HepG2 (cell line): ENCODE measurements at regions not wholly inside any gene's neighbourhood (a gene's known extent, or its start where the extent isn't known, plus 50 kb on each side); places are given as distances from the start of the nearest gene placed in this dataset.

Experiments used
- ATAC-seq: fragments of 200-7000 bp; cut with Tn5 transposase; 3 replicates; pipeline ENCODE4 v1.9.1; 2020; ENCODE audit warnings: mild to moderate bottlenecking, moderate library complexity
- BruUV-seq: library from RNA; stranded (reverse); fragments of 400-500 nt; replicated peaks from 2 replicates; lab custom pipeline; 2021; lab: Mats Ljungman, UMichigan
- CTCF ChIA-PET: fragments of 300-600 bp; formaldehyde crosslinking; extraction: SDS; loops from one replicate; lab custom pipeline; 2021; ENCODE audit warnings: low total read pairs, inconsistent platforms, low intra/inter-chr PET ratio; lab: Yijun Ruan, JAX
- POLR2A ChIA-PET: fragments of 350-600 bp; sonication (Branson Sonifier 250); formaldehyde crosslinking; loops from one replicate; lab custom pipeline; 2020; ENCODE audit warnings: antibody characterized with exemption, inconsistent platforms; lab: Yijun Ruan, JAX
- DNase-seq: peaks from one replicate; pipeline ENCODE4 v3.0.0-alpha.2; 2015; ENCODE audit warnings: low spot score
- FAIRE-seq: peaks from 3 replicates; lab custom pipeline; 2011; peaks lifted over from hg19 to GRCh38; lab: Jason Lieb, UNC
- H2AFZ ChIP-seq: one replicate; pipeline ENCODE4 v1.6.1; 2011; ENCODE audit warnings: low read length, inconsistent platforms
- H3K27ac ChIP-seq: fragments of 300-600 bp; 3 replicates; pipeline ENCODE4 v1.8.0; 2011; ENCODE audit warnings: mixed run types, mild to moderate bottlenecking, mixed read lengths, low read length, inconsistent platforms; ENCODE audit not compliant: insufficient read depth; ENCODE audit errors: extremely low read length
- H3K27me3 ChIP-seq, 2 experiments: fragments of 200-600 bp in 1 of 2; 2 replicates in 1 of 2; 3 replicates in 1 of 2; pipeline versions ENCODE4 v1.6.0 to v1.8.0; 2011; ENCODE audit warnings: low read length in 2 of 2, mild to moderate bottlenecking in 2 of 2, moderate library complexity in 2 of 2, inconsistent platforms in 1 of 2; ENCODE audit not compliant: insufficient read depth in 2 of 2, control insufficient read depth in 1 of 2
- H3K36me3 ChIP-seq, 2 experiments: fragments of 200-600 bp in 1 of 2; replicated peaks in 1 of 2; 2 replicates in 1 of 2; 3 replicates in 1 of 2; pipeline versions ENCODE4 v1.5.1 to v1.8.0; 2011; ENCODE audit warnings: low read length in 2 of 2, inconsistent platforms in 1 of 2; ENCODE audit not compliant: insufficient read depth in 2 of 2, control insufficient read depth in 1 of 2
- H3K4me1 ChIP-seq: 2 replicates; pipeline ENCODE4 v1.5.1; 2012; ENCODE audit warnings: low read length, inconsistent platforms; ENCODE audit not compliant: insufficient read depth
- H3K4me2 ChIP-seq: 2 replicates; pipeline ENCODE4 v1.6.0; 2011; ENCODE audit warnings: low read depth, low read length, inconsistent platforms
- H3K4me3 ChIP-seq, 3 experiments: fragments of 200-600 bp in 1 of 3; sonication (generic), shearing (Covaris generic) in 1 of 3; replicated peaks in 1 of 3; 2 replicates each; pipeline ENCODE4 v1.5.1; 2011 to 2016; ENCODE audit warnings: low read length in 3 of 3, inconsistent platforms in 2 of 3, low read depth in 2 of 3, mild to moderate bottlenecking in 2 of 3, control low read depth in 1 of 3, mixed read lengths in 1 of 3; ENCODE audit not compliant: insufficient read depth in 1 of 3
- H3K79me2 ChIP-seq: one replicate; pipeline ENCODE4 v1.6.1; 2011; ENCODE audit warnings: low read length, inconsistent platforms; ENCODE audit not compliant: insufficient read depth
- H3K9ac ChIP-seq: 2 replicates; pipeline ENCODE4 v1.6.0; 2011; ENCODE audit warnings: mild to moderate bottlenecking, low read depth, low read length, inconsistent platforms; ENCODE audit not compliant: insufficient read depth
- H3K9me3 ChIP-seq: 2 replicates; pipeline ENCODE4 v1.5.1; 2012; ENCODE audit warnings: mild to moderate bottlenecking, low read length
- H4K20me1 ChIP-seq: 2 replicates; pipeline ENCODE4 v1.6.0; 2011; ENCODE audit warnings: inconsistent platforms, mild to moderate bottlenecking, low read length, moderate library complexity; ENCODE audit not compliant: insufficient read depth
- ETV6 ChIP-seq: sonication (generic); formaldehyde crosslinking; conservative IDR thresholded peaks from 2 replicates; pipeline ENCODE4 v1.4.0; 2020; ENCODE audit warnings: missing genetic modification reagents
- NAIF1 ChIP-seq: sonication (generic); formaldehyde crosslinking; IDR thresholded peaks from 2 replicates; pipeline ENCODE4 v1.5.0; 2020; ENCODE audit warnings: mild to moderate bottlenecking, missing genetic modification reagents, borderline replicate concordance
- SPEN ChIP-seq: sonication (generic); formaldehyde crosslinking; IDR thresholded peaks from 2 replicates; pipeline ENCODE4 v1.5.1; 2020; ENCODE audit warnings: low read depth, mild to moderate bottlenecking, missing genetic modification reagents
- SSRP1 ChIP-seq: IDR thresholded peaks from 2 replicates; pipeline ENCODE4 v1.6.1; 2016; ENCODE audit warnings: control low read depth
- TFE3 ChIP-seq: IDR thresholded peaks from 2 replicates; pipeline ENCODE4 v1.6.1; 2016
- YEATS4 ChIP-seq: sonication (generic); formaldehyde crosslinking; IDR thresholded peaks from 2 replicates; pipeline ENCODE4 v1.4.0; 2020; ENCODE audit warnings: missing genetic modification reagents, borderline replicate concordance
- ZNF577 ChIP-seq: sonication (generic); formaldehyde crosslinking; IDR thresholded peaks from 2 replicates; pipeline ENCODE4 v1.4.0; 2020; ENCODE audit warnings: mild to moderate bottlenecking, low read depth, missing genetic modification reagents, borderline replicate concordance
- WGBS: methylation state at CpG from one replicate; pipeline ENCODE4 v1.1.6; 2017; ENCODE audit warnings: low lambda C conversion rate; 5-methylcytosine and 5-hydroxymethylcytosine counted together
- in situ Hi-C: cut with HindIII; loops from 2 replicates; pipeline ENCODE4 v1.10.0; 2017; ENCODE audit warnings: low pct_unique_long_range_greater_than_20kb; ENCODE audit not compliant: extremely low pct_ligation_motif_present
- intact Hi-C: fragments of 100-400 bp; cut with micrococcal nuclease; formaldehyde crosslinking; loops from one replicate; pipeline ENCODE4 v1.10.0; 2022; ENCODE audit not compliant: unreplicated experiment
- TF ChIP-seq, protein P1 (sequence below), 2 experiments: fragments of 450-650 bp in 1 of 2; sonication (generic) in 1 of 2; formaldehyde crosslinking in 1 of 2; IDR thresholded peaks; 2 replicates each; pipeline versions ENCODE4 v1.6.1 to v1.8.0; 2016 to 2022; ENCODE audit warnings: antibody characterized with exemption in 1 of 2, mild to moderate bottlenecking in 1 of 2, missing genetic modification reagents in 1 of 2

DNA sequence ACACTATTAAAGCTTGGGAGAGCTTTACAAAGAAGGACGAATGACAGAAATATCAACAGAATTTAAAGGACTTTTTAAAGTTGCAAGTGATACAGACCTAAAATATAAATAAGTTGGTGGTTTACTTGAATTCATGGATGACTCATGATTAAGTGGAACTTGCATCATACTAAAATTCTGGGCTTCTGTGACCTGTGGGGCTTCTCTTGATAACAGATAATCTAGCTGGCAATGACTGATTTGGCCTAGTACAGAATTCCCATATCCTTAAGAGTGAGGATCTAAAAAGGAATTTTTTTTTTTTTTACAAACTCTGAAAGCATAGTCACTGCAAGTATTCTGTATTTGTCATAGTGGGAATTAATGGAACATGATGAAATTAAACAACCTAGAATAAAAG is 543.7 kb upstream of the SGCD start:
- Histone ChIP-seq H2AFZ (no peak overlapping the region), H3K4me2 (no peak overlapping the region), H4K20me1 (no peaks in the 10 kb centered on the region), H3K9me3 (no peaks in the 10 kb centered on the region), H3K36me3 (no peaks in the 10 kb centered on the region), H3K79me2 (no peaks in the 10 kb centered on the region), H3K4me1 (no peaks in the 10 kb centered on the region), H3K27ac (no peak overlapping the region), H3K4me3 (no peak overlapping the region), H3K9ac (no peak overlapping the region), H3K27me3 (no peaks in the 10 kb centered on the region; a peak in 1 of 5 replicates)
- no peak for DNase-seq
- ChIA-PET CTCF (no interaction called here), POLR2A (no interaction called here)
- BruUV-seq: no TSS peak
- no peak for FAIRE-seq
- intact Hi-C loops: no loop called here
- no peak for ATAC-seq
- WGBS: 0% methylated on average over 1 of the region's 1 CpG
- in situ Hi-C loops: no loop called here
- no peak for TF ChIP-seq ZNF577 (CRISPR knock-in tag)
- TF ChIP-seq SPEN (CRISPR knock-in tag): no peak

GRCh38 chr5:155783791-155784190 is 543.2 kb upstream of the SGCD start:
- Histone ChIP-seq H3K27me3 (no peaks in the 10 kb centered on the region; a peak in 1 of 5 replicates), H3K4me2 (no peak overlapping the region), H3K27ac (no peak overlapping the region), H2AFZ (no peak overlapping the region), H3K79me2 (no peaks in the 10 kb centered on the region), H3K4me3 (no peak overlapping the region), H3K9me3 (no peaks in the 10 kb centered on the region), H3K36me3 (no peaks in the 10 kb centered on the region), H3K9ac (no peak overlapping the region), H3K4me1 (no peaks in the 10 kb centered on the region), H4K20me1 (no peaks in the 10 kb centered on the region)
- no TSS peak for BruUV-seq
- ChIA-PET POLR2A (no interaction called here), CTCF (no interaction called here)
- 0% methylated on average over 3 of the region's 3 CpGs for WGBS
- intact Hi-C loops: no loop called here
- in situ Hi-C loops: no loop called here
- DNase-seq (no peak), FAIRE-seq (no peak), ATAC-seq (no peak)
- no peak for TF ChIP-seq SSRP1 (CRISPR knock-in tag)
- no peak for TF ChIP-seq TFE3 (CRISPR knock-in tag)
- no peak for TF ChIP-seq YEATS4 (CRISPR knock-in tag)
- no peak for TF ChIP-seq NAIF1 (CRISPR knock-in tag)
- TF ChIP-seq, protein P1, sequence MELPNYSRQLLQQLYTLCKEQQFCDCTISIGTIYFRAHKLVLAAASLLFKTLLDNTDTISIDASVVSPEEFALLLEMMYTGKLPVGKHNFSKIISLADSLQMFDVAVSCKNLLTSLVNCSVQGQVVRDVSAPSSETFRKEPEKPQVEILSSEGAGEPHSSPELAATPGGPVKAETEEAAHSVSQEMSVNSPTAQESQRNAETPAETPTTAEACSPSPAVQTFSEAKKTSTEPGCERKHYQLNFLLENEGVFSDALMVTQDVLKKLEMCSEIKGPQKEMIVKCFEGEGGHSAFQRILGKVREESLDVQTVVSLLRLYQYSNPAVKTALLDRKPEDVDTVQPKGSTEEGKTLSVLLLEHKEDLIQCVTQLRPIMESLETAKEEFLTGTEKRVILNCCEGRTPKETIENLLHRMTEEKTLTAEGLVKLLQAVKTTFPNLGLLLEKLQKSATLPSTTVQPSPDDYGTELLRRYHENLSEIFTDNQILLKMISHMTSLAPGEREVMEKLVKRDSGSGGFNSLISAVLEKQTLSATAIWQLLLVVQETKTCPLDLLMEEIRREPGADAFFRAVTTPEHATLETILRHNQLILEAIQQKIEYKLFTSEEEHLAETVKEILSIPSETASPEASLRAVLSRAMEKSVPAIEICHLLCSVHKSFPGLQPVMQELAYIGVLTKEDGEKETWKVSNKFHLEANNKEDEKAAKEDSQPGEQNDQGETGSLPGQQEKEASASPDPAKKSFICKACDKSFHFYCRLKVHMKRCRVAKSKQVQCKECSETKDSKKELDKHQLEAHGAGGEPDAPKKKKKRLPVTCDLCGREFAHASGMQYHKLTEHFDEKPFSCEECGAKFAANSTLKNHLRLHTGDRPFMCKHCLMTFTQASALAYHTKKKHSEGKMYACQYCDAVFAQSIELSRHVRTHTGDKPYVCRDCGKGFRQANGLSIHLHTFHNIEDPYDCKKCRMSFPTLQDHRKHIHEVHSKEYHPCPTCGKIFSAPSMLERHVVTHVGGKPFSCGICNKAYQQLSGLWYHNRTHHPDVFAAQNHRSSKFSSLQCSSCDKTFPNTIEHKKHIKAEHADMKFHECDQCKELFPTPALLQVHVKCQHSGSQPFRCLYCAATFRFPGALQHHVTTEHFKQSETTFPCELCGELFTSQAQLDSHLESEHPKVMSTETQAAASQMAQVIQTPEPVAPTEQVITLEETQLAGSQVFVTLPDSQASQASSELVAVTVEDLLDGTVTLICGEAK (IDR thresholded peaks at IDR 0.05): no peak
- TF ChIP-seq, protein P1 (CRISPR knock-in tag; IDR thresholded peaks at IDR 0.05): no peak
- no peak for TF ChIP-seq ETV6 (CRISPR knock-in tag)
